OCI-LY3 (cell line): ENCODE measurements at regions not wholly inside any gene's neighbourhood (a gene's known extent, or its start where the extent isn't known, plus 50 kb on each side); places are given as distances from the start of the nearest gene placed in this dataset.

ENCODE experiments used
- CTCF ChIP-seq: fragments of 200-600, 300-600 bp; sonication (generic); IDR thresholded peaks from 2 replicates; pipeline ENCODE4 v1.5.1; 2014; ENCODE audit warnings: antibody characterized with exemption, low read length, low read depth
- EZH2phosphoT487 ChIP-seq: fragments of 200-600 bp; shearing (Covaris generic); IDR thresholded peaks from 2 replicates; pipeline ENCODE4 v1.6.1; 2018; ENCODE audit warnings: antibody characterized with exemption, mixed run types, low read depth

GRCh38 chr11:37598381-37598780 is 1000.3 kb upstream of the RAG2 start:
- TF ChIP-seq CTCF (no peak), EZH2phosphoT487 (no peak)
